T-helper 1 cell treated with Interleukin-12 subunit alpha and Interleukin-12 subunit beta and Interleukin-4 antibody, amounts not matched to agents 30 ng/mL and 1 ng/mL, for 36 hours (primary cell): ENCODE measurements at regions not wholly inside any gene's neighbourhood (a gene's known extent, or its start where the extent isn't known, plus 50 kb on each side); places are given as distances from the start of the nearest gene placed in this dataset.

Experiments
- intact Hi-C: fragments of 100-400 bp; cut with micrococcal nuclease; formaldehyde crosslinking; loops from one replicate; pipeline ENCODE4 v1.15.1; 2024

GRCh38 chr12:77421152-77421551, 355.8 kb upstream of the E2F7 start:
- intact Hi-C loops = no loop called here

GRCh38 chr12:77409551-77409950, 344.2 kb upstream of the E2F7 start:
- intact Hi-C loops = no loop called here

GRCh38 chr12:77407931-77408330, 342.6 kb upstream of the E2F7 start:
- intact Hi-C loops = no loop called here

GRCh38 chr12:77406219-77406905, 341.0 kb upstream of the E2F7 start:
- intact Hi-C loops = no loop called here

GRCh38 chr12:77402716-77403115, 337.3 kb upstream of the E2F7 start:
- intact Hi-C loops = no loop called here

GRCh38 chr12:77401770-77402081, 336.4 kb upstream of the E2F7 start:
- intact Hi-C loops = no loop called here

GRCh38 chr12:77401064-77401769, 335.8 kb upstream of the E2F7 start:
- intact Hi-C loops = no loop called here

GRCh38 chr12:77392467-77393088, 327.2 kb upstream of the E2F7 start:
- intact Hi-C loops = no loop called here

GRCh38 chr12:77388445-77389265, 323.3 kb upstream of the E2F7 start:
- intact Hi-C loops = no loop called here

- intact Hi-C loops = no loop called here
These were observed 322.3 kb upstream of the E2F7 start for GRCh38 chr12:77387671-77388070.

- intact Hi-C loops = no loop called here
These were observed 321.8 kb upstream of the E2F7 start for GRCh38 chr12:77387214-77387613.

- intact Hi-C loops = no loop called here
These were observed 319.6 kb upstream of the E2F7 start for GRCh38 chr12:77384941-77385340.

- intact Hi-C loops = no loop called here
These were observed 316.9 kb upstream of the E2F7 start for GRCh38 chr12:77382096-77382742.

GRCh38 chr12:77377622-77378021, 312.3 kb upstream of the E2F7 start:
- intact Hi-C loops = no loop called here

GRCh38 chr12:77377116-77377515, 311.7 kb upstream of the E2F7 start:
- intact Hi-C loops = no loop called here

GRCh38 chr12:77374673-77375072, 309.3 kb upstream of the E2F7 start:
- intact Hi-C loops = no loop called here

- intact Hi-C loops = no loop called here
These were observed 307.1 kb upstream of the E2F7 start for GRCh38 chr12:77372494-77372893.

- intact Hi-C loops = no loop called here
These were observed 306.7 kb upstream of the E2F7 start for GRCh38 chr12:77372026-77372425.

- intact Hi-C loops = no loop called here
These were observed 303.0 kb upstream of the E2F7 start for GRCh38 chr12:77368379-77368778.

GRCh38 chr12:77366616-77367015, 301.2 kb upstream of the E2F7 start:
- intact Hi-C loops = no loop called here

GRCh38 chr12:77364400-77364799, 299.0 kb upstream of the E2F7 start:
- intact Hi-C loops = no loop called here
